ENCODE measurements at regions not wholly inside any gene's neighbourhood (a gene's known extent, or its start where the extent isn't known, plus 50 kb on each side); places are given as distances from the start of the nearest gene placed in this dataset.
"Not testable (repeated sequence)": the region's sequence is repeated elsewhere in the genome, so short reads cannot be mapped to it uniquely, and the experiment has no call there.

- no peak overlapping the region for H3K4me2 ChIP-seq
- peaks cover 8% of the 10 kb centered on the region for H3K9me3 Mint-ChIP-seq
- H3K79me2 ChIP-seq (ENCODE audit: low read depth), result no peaks in the 10 kb centered on the region
Measured at GRCh38 chr15:87549296-87549695, 707.2 kb downstream of the NTRK3 start.

GRCh38 chr15:87548590-87548989, 707.9 kb downstream of the NTRK3 start:
- not testable (repeated sequence) for H3K9ac ChIP-seq; H3K4me1 ChIP-seq; H3K27ac ChIP-seq; H3K27me3 Mint-ChIP-seq (ENCODE audit: insufficient read depth, low read depth); H3K9me3 ChIP-seq (ENCODE audit: low read depth); H3K36me3 Mint-ChIP-seq; H3K9me3 Mint-ChIP-seq; H3K36me3 ChIP-seq; H3F3A ChIP-seq (ENCODE audit: low read depth); H3K27ac Mint-ChIP-seq; H3K79me2 ChIP-seq (ENCODE audit: low read depth); H3K4me2 ChIP-seq; H2AFZ ChIP-seq (replicated peaks); H4K20me1 ChIP-seq (ENCODE audit: low read depth); H3K4me3 ChIP-seq; H3K4me1 Mint-ChIP-seq; DNase-seq (ENCODE audit: low spot score); H3K4me3 Mint-ChIP-seq; H3K27me3 ChIP-seq

More at GRCh38 chr15:87549296-87549695, 707.2 kb downstream of the NTRK3 start:
- H3K36me3 ChIP-seq, result no peaks in the 10 kb centered on the region
- H4K20me1 ChIP-seq (ENCODE audit: low read depth), result no peaks in the 10 kb centered on the region
- TF ChIP-seq CTCF (IDR thresholded peaks at IDR 0.05) (no peak), EZH2phosphoT487 (IDR thresholded peaks at IDR 0.05) (no peak), EZH2 (IDR thresholded peaks at IDR 0.05) (no peak)
- H3K27me3 Mint-ChIP-seq (ENCODE audit: insufficient read depth, low read depth), result no peaks in the 10 kb centered on the region
- no peak overlapping the region for H3K4me3 ChIP-seq
- H3K4me3 Mint-ChIP-seq, result no peak overlapping the region
- H3K36me3 Mint-ChIP-seq, result no peaks in the 10 kb centered on the region
- no peaks in the 10 kb centered on the region for H3K9me3 ChIP-seq (ENCODE audit: low read depth)
- H3K27ac Mint-ChIP-seq, result no peak overlapping the region
- H3F3A ChIP-seq (ENCODE audit: low read depth), result no peaks in the 10 kb centered on the region
- no peaks in the 10 kb centered on the region for H3K4me1 ChIP-seq
- H2AFZ ChIP-seq (replicated peaks), result no peak overlapping the region
- DNase-seq (ENCODE audit: low spot score), result no peak
- H3K27me3 ChIP-seq, result no peaks in the 10 kb centered on the region
- peaks cover 6% of the 10 kb centered on the region for H3K4me1 Mint-ChIP-seq
- no peak overlapping the region for H3K9ac ChIP-seq
- H3K27ac ChIP-seq, result no peak overlapping the region

- no peak overlapping the region for H3K4me2 ChIP-seq
- H3K9me3 ChIP-seq (ENCODE audit: low read depth), result no peaks in the 10 kb centered on the region
- TF ChIP-seq EZH2 (IDR thresholded peaks at IDR 0.05) (no peak), CTCF (IDR thresholded peaks at IDR 0.05) (no peak)
- H3K4me1 ChIP-seq, result no peaks in the 10 kb centered on the region
- Mint-ChIP-seq H3K4me3 (no peak overlapping the region), H3K27ac (no peak overlapping the region), H3K36me3 (no peaks in the 10 kb centered on the region), H3K4me1 (peaks cover 6% of the 10 kb centered on the region), H3K27me3 (ENCODE audit: insufficient read depth, low read depth) (no peaks in the 10 kb centered on the region), H3K9me3 (peaks cover 2% of the 10 kb centered on the region)
- H3F3A ChIP-seq (ENCODE audit: low read depth), result no peaks in the 10 kb centered on the region
- H3K4me3 ChIP-seq, result no peak overlapping the region
- no peak overlapping the region for H2AFZ ChIP-seq (replicated peaks)
- H4K20me1 ChIP-seq (ENCODE audit: low read depth), result no peaks in the 10 kb centered on the region
- H3K9ac ChIP-seq, result no peak overlapping the region
- H3K36me3 ChIP-seq, result no peaks in the 10 kb centered on the region
- H3K27ac ChIP-seq, result no peak overlapping the region
- H3K79me2 ChIP-seq (ENCODE audit: low read depth), result no peaks in the 10 kb centered on the region
- DNase-seq (ENCODE audit: low spot score), result no peak
- H3K27me3 ChIP-seq, result no peaks in the 10 kb centered on the region
Measured at GRCh38 chr15:87547470-87548181, 708.9 kb downstream of the NTRK3 start.

- H2AFZ ChIP-seq (replicated peaks), result no peak overlapping the region
- no peak overlapping the region for H3K27ac Mint-ChIP-seq
- H3K4me3 ChIP-seq, result no peak overlapping the region
- no peaks in the 10 kb centered on the region for H4K20me1 ChIP-seq (ENCODE audit: low read depth)
- no peaks in the 10 kb centered on the region for H3K9me3 ChIP-seq (ENCODE audit: low read depth)
- peaks cover 4% of the 10 kb centered on the region for H3K9me3 Mint-ChIP-seq
- no peaks in the 10 kb centered on the region for H3K27me3 ChIP-seq
- H3K9ac ChIP-seq, result no peak overlapping the region
- H3K27me3 Mint-ChIP-seq (ENCODE audit: insufficient read depth, low read depth), result no peaks in the 10 kb centered on the region
- H3K79me2 ChIP-seq (ENCODE audit: low read depth), result no peaks in the 10 kb centered on the region
- no peaks in the 10 kb centered on the region for H3K4me1 ChIP-seq
- no peak for TF ChIP-seq EZH2 (IDR thresholded peaks at IDR 0.05)
- no peak for TF ChIP-seq EZH2phosphoT487 (IDR thresholded peaks at IDR 0.05)
- no peak for TF ChIP-seq CTCF (IDR thresholded peaks at IDR 0.05)
- H3K4me3 Mint-ChIP-seq, result no peak overlapping the region
- H3K4me2 ChIP-seq, result no peak overlapping the region
- no peaks in the 10 kb centered on the region for H3K36me3 Mint-ChIP-seq
- H3K27ac ChIP-seq, result no peak overlapping the region
- H3K36me3 ChIP-seq, result no peaks in the 10 kb centered on the region
- H3F3A ChIP-seq (ENCODE audit: low read depth), result no peaks in the 10 kb centered on the region
- H3K4me1 Mint-ChIP-seq, result no peaks in the 10 kb centered on the region
- no peak for DNase-seq (ENCODE audit: low spot score)
Measured at GRCh38 chr15:87538327-87538834, 718.2 kb downstream of the NTRK3 start.

Measured in neural progenitor cell (in vitro differentiated cells).